ENCODE measurements at regions not wholly inside any gene's neighbourhood (a gene's known extent, or its start where the extent isn't known, plus 50 kb on each side); places are given as distances from the start of the nearest gene placed in this dataset.

DNA sequence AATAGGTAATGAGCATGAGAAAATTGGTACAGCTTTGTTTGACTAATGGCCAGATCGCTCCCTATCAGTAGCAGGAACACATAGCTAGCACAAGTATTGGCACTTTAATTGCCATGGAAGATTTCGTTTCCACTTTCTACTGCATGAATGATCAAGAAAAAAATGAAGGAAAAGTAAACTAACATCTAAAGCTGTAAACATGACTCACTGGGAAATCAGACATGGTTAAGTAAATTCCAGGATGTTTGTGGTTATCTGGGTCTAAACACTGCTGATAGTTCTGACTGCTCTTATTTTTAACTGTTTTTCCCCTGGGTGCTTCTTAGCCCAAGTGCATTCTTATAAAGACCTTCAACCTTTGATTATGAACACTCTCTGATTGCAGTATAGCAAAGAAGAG, 388.9 kb downstream of the NR2F1-AS1 start:
- no peak for TF ChIP-seq CTCF (IDR thresholded peaks at IDR 0.05; ENCODE audit: low read depth, low read length)
- H3K4me3 ChIP-seq (ENCODE audit: low read depth, low read length), result no peak overlapping the region

GRCh38 chr5:93191035-93191817, 389.8 kb downstream of the NR2F1-AS1 start:
- TF ChIP-seq CTCF (IDR thresholded peaks at IDR 0.05; ENCODE audit: low read depth, low read length), result no peak

GRCh38 chr5:93189707-93190120, 391.3 kb downstream of the NR2F1-AS1 start:
- TF ChIP-seq CTCF (IDR thresholded peaks at IDR 0.05; ENCODE audit: low read depth, low read length), result no peak
- no peak overlapping the region for H3K4me3 ChIP-seq (ENCODE audit: low read depth, low read length)

More at GRCh38 chr5:93191035-93191817, 389.8 kb downstream of the NR2F1-AS1 start:
- H3K4me3 ChIP-seq (ENCODE audit: low read depth, low read length), result no peak overlapping the region

GRCh38 chr5:93188876-93189485, 392.0 kb downstream of the NR2F1-AS1 start:
- no peak for TF ChIP-seq CTCF (IDR thresholded peaks at IDR 0.05; ENCODE audit: low read depth, low read length)
- H3K4me3 ChIP-seq (ENCODE audit: low read depth, low read length), result no peak overlapping the region

- no peak for TF ChIP-seq CTCF (IDR thresholded peaks at IDR 0.05; ENCODE audit: low read depth, low read length)
- H3K4me3 ChIP-seq (ENCODE audit: low read depth, low read length), result no peak overlapping the region
These were observed 394.8 kb downstream of the NR2F1-AS1 start for GRCh38 chr5:93186076-93186682.

DNA sequence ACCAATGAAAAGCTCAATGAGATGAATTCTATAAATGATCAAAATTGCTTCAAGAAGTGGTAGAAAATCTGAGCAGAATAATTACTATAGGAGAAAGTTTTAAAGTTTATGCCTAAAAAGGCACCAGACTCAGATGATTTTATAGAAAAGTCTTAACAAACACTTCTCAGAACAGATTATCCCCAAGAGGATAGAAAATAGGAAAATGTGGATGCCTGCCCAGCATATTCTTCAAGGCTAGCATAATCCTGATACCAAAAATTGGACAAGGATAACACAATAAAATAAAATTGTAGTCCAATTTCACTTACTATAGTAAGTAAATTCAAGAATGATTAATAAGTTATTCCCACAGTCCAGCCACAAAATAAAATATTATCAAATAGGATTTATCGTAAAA, 397.0 kb downstream of the NR2F1-AS1 start:
- no peak overlapping the region for H3K4me3 ChIP-seq (ENCODE audit: low read depth, low read length)
- no peak for TF ChIP-seq CTCF (IDR thresholded peaks at IDR 0.05; ENCODE audit: low read depth, low read length)

DNA sequence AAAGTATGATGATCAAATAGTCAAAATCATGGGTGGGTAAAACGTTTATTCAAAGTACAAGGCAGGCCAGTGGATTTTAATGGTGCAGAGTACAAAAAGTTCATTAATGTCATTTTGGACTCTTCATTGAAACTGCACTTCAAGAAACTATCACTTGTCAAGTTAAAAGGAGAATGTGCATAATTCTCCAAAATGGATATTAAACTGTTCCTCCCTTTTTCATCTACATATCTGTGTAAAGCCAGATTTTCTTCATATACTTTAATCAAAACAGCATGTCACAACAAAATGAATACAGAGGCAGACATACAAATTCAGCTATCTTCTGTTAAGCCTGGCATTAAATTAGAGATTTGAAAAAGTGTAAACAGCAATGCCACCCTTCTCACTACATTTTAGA, 401.6 kb downstream of the NR2F1-AS1 start:
- no peak overlapping the region for H3K4me3 ChIP-seq (ENCODE audit: low read depth, low read length)
- TF ChIP-seq CTCF (IDR thresholded peaks at IDR 0.05; ENCODE audit: low read depth, low read length), result no peak

Measured in WI38 (cell line).